ENCODE measurements at regions not wholly inside any gene's neighbourhood (a gene's known extent, or its start where the extent isn't known, plus 50 kb on each side); places are given as distances from the start of the nearest gene placed in this dataset.

GRCh38 chr4:110823251-110823650 lies 200.4 kb upstream of the PITX2 start:
- TF ChIP-seq CTCF (IDR thresholded peaks at IDR 0.05) (no peak), POLR2A (IDR thresholded peaks at IDR 0.05) (no peak)
